NCI-H2227 treated with DMSO at 0.1 percent for 48 hours (cell line): ENCODE measurements at regions not wholly inside any gene's neighbourhood (a gene's known extent, or its start where the extent isn't known, plus 50 kb on each side); places are given as distances from the start of the nearest gene placed in this dataset.
"Not testable (repeated sequence)": the region's sequence is repeated elsewhere in the genome, so short reads cannot be mapped to it uniquely, and the experiment has no call there.

Experiments
- DNase-seq: peaks from one replicate; lab custom pipeline; 2025; lab: John Stamatoyannopoulos, UW

- DNase-seq, result no peak
Observed at GRCh38 chr5:82754036-82754746, 323.0 kb downstream of the TMEM167A start.

GRCh38 chr5:82753374-82753773 lies 323.8 kb downstream of the TMEM167A start:
- DNase-seq, result no peak

- no peak for DNase-seq
Observed at GRCh38 chr5:82749461-82749820, 327.8 kb downstream of the TMEM167A start.

- DNase-seq, result no peak
Observed at GRCh38 chr5:82748688-82749460, 328.3 kb downstream of the TMEM167A start.

- DNase-seq, result no peak
Observed at GRCh38 chr5:82747986-82748385, 329.2 kb downstream of the TMEM167A start.

- DNase-seq, result no peak
Observed at GRCh38 chr5:82745016-82745415, 332.2 kb downstream of the TMEM167A start.

- peak; percentile 35 for DNase-seq
Observed at GRCh38 chr5:82738681-82739269, 338.4 kb downstream of the TMEM167A start.

GRCh38 chr5:82735160-82735789 lies 341.9 kb downstream of the TMEM167A start:
- DNase-seq, result no peak

GRCh38 chr5:82734347-82734746 lies 342.8 kb downstream of the TMEM167A start:
- no peak for DNase-seq

GRCh38 chr5:82730913-82731312 lies 346.3 kb downstream of the TMEM167A start:
- DNase-seq, result no peak

GRCh38 chr5:82728926-82729702 lies 348.1 kb downstream of the TMEM167A start:
- DNase-seq, result no peak

- no peak for DNase-seq
Observed at GRCh38 chr5:82723168-82723567, 354.0 kb downstream of the TMEM167A start.

GRCh38 chr5:82721087-82721410 lies 356.1 kb downstream of the TMEM167A start:
- no peak for DNase-seq

GRCh38 chr5:82720213-82721086 lies 356.7 kb downstream of the TMEM167A start:
- no peak for DNase-seq

GRCh38 chr5:82719368-82719767 lies 357.8 kb downstream of the TMEM167A start:
- no peak for DNase-seq

GRCh38 chr5:82717738-82718137 lies 359.5 kb downstream of the TMEM167A start:
- DNase-seq, result no peak

GRCh38 chr5:82714732-82715131 lies 362.5 kb downstream of the TMEM167A start:
- DNase-seq, result not testable (repeated sequence)

GRCh38 chr5:82713811-82714210 lies 363.4 kb downstream of the TMEM167A start:
- DNase-seq, result no peak

GRCh38 chr5:82707741-82708140 lies 369.5 kb downstream of the TMEM167A start:
- no peak for DNase-seq

- no peak for DNase-seq
Observed at GRCh38 chr5:82704381-82704780, 372.8 kb downstream of the TMEM167A start.

- no peak for DNase-seq
Observed at GRCh38 chr5:82702046-82702445, 375.1 kb downstream of the TMEM167A start.
